ENCODE measurements at regions not wholly inside any gene's neighbourhood (a gene's known extent, or its start where the extent isn't known, plus 50 kb on each side); places are given as distances from the start of the nearest gene placed in this dataset.

GRCh38 chr4:159015841-159016240 is 87.0 kb upstream of the RAPGEF2 start:
- H4K20me1 ChIP-seq (replicated peaks; ENCODE audit: control insufficient read depth, extremely low read depth, insufficient read depth, low read length) = no peaks in the 10 kb centered on the region
- H3K9me3 ChIP-seq (replicated peaks; ENCODE audit: control insufficient read depth, insufficient read depth, low read length) = no peaks in the 10 kb centered on the region
- H2AFZ ChIP-seq (ENCODE audit: low read depth, low read length) = no peak overlapping the region
- no peak overlapping the region for H3K9ac ChIP-seq (replicated peaks; ENCODE audit: extremely low read depth, insufficient read depth, low read length)
- TF ChIP-seq POLR2A (IDR thresholded peaks at IDR 0.05; ENCODE audit: low read depth, low read length) (no peak), JUN (IDR thresholded peaks at IDR 0.05; ENCODE audit: borderline replicate concordance, insufficient read depth, insufficient read length, low read depth) (no peak), FOS (IDR thresholded peaks at IDR 0.05; ENCODE audit: borderline replicate concordance, insufficient read depth, low read length) (no peak), MYC (IDR thresholded peaks at IDR 0.05; ENCODE audit: low read depth, low read length) (no peak), CTCF (IDR thresholded peaks at IDR 0.05; ENCODE audit: extremely low read depth in 1 of 2, insufficient read depth in 1 of 2, low read depth in 1 of 2, low read length in 2 of 2) (no peak), EZH2 (IDR thresholded peaks at IDR 0.05; ENCODE audit: borderline replicate concordance, low read depth, low read length, severe bottlenecking) (no peak), GATA2 (IDR thresholded peaks at IDR 0.05; ENCODE audit: insufficient read depth, insufficient read length, low read depth, low read length) (no peak), MAX (IDR thresholded peaks at IDR 0.05; ENCODE audit: insufficient read depth, insufficient read length) (no peak)
- H3K27ac ChIP-seq (ENCODE audit: insufficient read depth, low read depth, low read length) = no peak overlapping the region
- H3K27me3 ChIP-seq (ENCODE audit: control insufficient read depth in 2 of 2, insufficient read depth in 2 of 2, low read length in 2 of 2) = no peaks in the 10 kb centered on the region
- no TSS peak for BruUV-seq (replicated peaks)
- H3K4me1 ChIP-seq (ENCODE audit: control insufficient read depth, extremely low read depth, insufficient read depth, low read length) = peaks cover 9% of the 10 kb centered on the region
- FAIRE-seq (no peak), DNase-seq (ENCODE audit: low read depth, low spot score) (no peak)
- no peaks in the 10 kb centered on the region for H3K79me2 ChIP-seq (ENCODE audit: control insufficient read depth, insufficient read depth, low read length)
- ChIA-PET POLR2A (no interaction called here), CTCF (interaction anchor here (1.9 kb wide), 1 partner anchor 159 kb away, joined by 7 read pairs; no protein-coding TSS in a partner anchor)
- no peaks in the 10 kb centered on the region for H3K9me1 ChIP-seq (replicated peaks; ENCODE audit: control insufficient read depth, extremely low read depth, insufficient read depth, low read length)
- no peaks in the 10 kb centered on the region for H3K36me3 ChIP-seq (ENCODE audit: control insufficient read depth in 2 of 2, extremely low read depth in 1 of 2, insufficient read depth in 2 of 2, low read length in 2 of 2)
- dilution Hi-C loops (cut with MboI; ENCODE audit: extremely low pct_ligation_motif_present, low sequenced_read_pairs) (no loop called here), intact Hi-C loops (cut with micrococcal nuclease) (no loop called here)
- no peak overlapping the region for H3K4me3 ChIP-seq (replicated peaks in 1 of 3; ENCODE audit: insufficient read depth in 1 of 3, low read depth in 1 of 3, low read length in 3 of 3)
- no peak overlapping the region for H3K4me2 ChIP-seq (ENCODE audit: insufficient read depth, low read length)
